ENCODE measurements at regions not wholly inside any gene's neighbourhood (a gene's known extent, or its start where the extent isn't known, plus 50 kb on each side); places are given as distances from the start of the nearest gene placed in this dataset.

GRCh38 chr14:98952593-98953350 is 319.2 kb downstream of the BCL11B start:
- TF ChIP-seq CTCF (conservative IDR thresholded peaks at IDR 0.05): no peak
- no peak for TF ChIP-seq ZFX (IDR thresholded peaks at IDR 0.05)
